Medulla oblongata (tissue), 1 donor: ENCODE measurements at regions not wholly inside any gene's neighbourhood (a gene's known extent, or its start where the extent isn't known, plus 50 kb on each side); places are given as distances from the start of the nearest gene placed in this dataset.
"Not testable (repeated sequence)": the region's sequence is repeated elsewhere in the genome, so short reads cannot be mapped to it uniquely, and the experiment has no call there.

Experiments
- DNase-seq: peaks from one replicate; pipeline ENCODE4 v3.0.0-alpha.2; 2015; ENCODE audit errors: extremely low spot score

- no peak for DNase-seq
These were observed 72.9 kb upstream of the FRMD6 start for GRCh38 chr14:51578853-51579252.

DNA sequence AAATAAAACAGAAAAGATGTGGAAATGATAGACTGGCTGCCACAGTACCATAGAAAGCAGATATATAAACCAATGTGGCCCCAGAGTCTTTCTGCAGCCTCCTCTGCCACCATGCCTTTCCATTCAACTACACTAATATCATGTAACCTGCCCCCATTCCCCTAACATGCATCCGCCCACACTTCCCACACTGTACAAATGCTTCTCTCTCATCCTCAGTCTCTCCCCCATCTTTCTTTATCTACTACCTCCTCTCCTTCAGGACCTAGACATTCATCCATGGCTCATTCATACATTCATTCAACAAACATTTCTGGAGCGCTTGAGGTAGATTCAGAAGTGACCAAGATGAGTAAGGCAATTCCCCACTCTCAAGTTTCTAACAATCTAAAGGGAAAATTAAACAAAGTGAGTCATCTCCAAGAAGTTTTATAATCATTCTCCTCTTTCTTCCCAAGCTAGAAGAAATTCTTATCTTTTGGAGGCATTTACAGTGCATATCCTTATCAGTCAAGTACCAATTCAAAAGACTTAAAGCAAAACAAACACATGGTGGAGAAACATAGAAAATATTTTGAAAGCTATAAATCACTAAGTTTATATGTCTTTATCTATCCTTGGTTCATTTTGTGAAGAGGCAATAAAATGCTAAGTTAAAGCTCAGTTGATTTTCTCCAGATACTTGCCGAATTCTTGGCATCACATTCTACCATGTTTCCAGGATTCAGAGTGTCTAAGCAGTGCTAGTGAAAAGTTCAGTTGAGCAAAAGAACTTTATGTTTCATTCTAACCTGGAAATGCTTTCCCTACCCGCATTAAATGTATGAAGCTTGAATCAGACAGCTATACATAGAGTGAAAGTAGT lies 70.5 kb upstream of the FRMD6 start:
- no peak for DNase-seq

DNA sequence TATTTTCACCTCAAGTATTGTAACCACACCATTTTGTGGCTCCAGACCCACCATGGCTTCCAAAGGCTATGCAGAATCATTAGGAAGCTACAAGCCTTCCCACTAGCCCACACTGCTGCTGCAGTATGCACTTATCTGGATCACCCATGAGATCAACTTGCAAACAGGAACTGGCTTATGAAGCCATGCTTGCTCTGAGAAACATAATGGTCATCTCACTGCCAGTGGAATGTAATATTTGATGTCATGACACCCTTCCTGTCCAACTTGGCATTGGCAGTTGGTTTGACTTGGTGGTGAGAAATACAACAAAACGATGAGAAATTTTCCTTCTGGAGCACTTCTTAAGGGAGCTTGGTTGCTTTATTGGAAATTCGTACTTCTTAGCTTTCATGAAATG lies 69.3 kb upstream of the FRMD6 start:
- no peak for DNase-seq

DNA sequence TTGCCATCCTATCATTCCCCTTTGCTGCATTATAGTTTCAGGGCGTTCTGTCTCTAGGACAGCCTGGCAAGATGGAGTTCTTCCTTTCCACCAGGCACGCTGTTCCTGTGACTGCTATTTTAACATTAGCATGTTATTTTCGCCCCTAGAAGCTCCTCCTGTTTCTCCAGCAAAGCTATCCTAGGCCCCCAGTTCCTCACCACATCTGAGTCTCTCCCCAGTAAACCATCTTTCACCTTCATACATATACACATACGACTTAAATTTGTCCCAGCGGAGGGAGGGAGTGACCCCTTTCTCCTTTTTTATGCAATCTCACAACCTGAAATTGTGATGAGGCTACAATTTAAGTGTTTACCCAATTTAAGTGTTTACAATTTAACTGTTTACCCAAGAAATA lies 66.7 kb upstream of the FRMD6 start:
- no peak for DNase-seq

GRCh38 chr14:51592836-51593235 lies 58.9 kb upstream of the FRMD6 start:
- no peak for DNase-seq

DNA sequence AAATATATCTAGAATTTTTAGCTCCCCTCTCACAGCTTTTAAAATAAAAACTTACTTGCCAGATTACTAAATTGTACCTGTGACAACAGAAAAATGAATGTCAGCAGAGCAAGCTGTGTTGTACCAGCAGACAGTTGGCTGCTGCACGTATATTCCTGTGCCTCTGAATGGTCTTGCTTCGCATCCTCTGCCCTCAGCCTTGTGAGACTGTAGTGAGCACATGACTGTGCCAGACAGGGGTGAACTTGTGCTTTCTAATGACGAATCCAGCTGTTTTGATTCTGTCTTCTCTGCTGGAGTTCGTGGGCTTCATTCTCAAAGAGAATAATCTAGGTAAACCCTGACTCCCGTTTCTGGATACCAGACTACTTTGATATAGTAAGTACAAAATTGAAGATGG lies 58.3 kb upstream of the FRMD6 start:
- DNase-seq, result peak; percentile 8

- DNase-seq, result no peak
These were observed 55.7 kb upstream of the FRMD6 start for GRCh38 chr14:51595881-51596455.

- no peak for DNase-seq
These were observed 55.1 kb upstream of the FRMD6 start for GRCh38 chr14:51596488-51597117.

DNA sequence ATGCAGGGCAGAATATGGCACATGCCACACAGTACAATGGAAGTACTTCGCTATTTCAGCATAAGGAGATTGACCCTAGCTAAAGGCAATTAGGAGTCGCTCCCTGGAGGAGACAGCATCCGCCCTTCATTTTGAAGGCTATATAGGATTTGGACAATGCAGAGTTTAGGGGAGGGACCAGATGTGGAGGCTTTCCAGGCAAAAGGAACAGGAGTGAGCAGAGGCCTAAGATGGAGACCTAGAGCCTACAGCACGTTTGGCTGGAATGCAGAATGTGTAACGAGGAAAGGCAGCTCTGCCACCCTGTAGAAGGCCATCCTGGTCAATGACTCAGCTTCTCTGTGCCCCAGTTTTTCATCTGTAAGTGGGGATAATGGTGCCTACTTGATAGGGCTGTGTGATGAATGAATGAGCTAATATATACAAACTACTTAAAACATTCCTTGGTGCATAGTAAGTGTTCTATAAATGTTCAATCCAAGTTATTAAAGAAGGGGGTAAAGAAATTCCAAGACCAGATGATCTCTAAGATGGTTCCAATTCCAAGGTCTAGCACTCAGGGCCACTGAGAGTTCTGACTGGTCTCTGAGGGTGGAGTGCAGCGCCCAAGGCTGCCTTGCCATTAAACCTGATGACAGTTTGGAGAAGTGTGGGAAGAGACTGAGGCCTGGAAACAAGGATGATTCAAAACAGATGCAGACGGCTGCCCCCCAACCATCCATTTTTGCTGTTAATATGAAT lies 54.3 kb upstream of the FRMD6 start:
- DNase-seq, result no peak

GRCh38 chr14:51598924-51599600 lies 52.6 kb upstream of the FRMD6 start:
- not testable (repeated sequence) for DNase-seq

GRCh38 chr14:51600658-51601057 lies 51.1 kb upstream of the FRMD6 start:
- DNase-seq, result no peak
